GM21529 (cell line): ENCODE measurements at regions not wholly inside any gene's neighbourhood (a gene's known extent, or its start where the extent isn't known, plus 50 kb on each side); places are given as distances from the start of the nearest gene placed in this dataset.

Experiments
- ATAC-seq: cut with Tn5 transposase; IDR thresholded peaks from one replicate; pipeline ENCODE4 v1.9.1; 2021; ENCODE audit not compliant: unreplicated experiment

DNA sequence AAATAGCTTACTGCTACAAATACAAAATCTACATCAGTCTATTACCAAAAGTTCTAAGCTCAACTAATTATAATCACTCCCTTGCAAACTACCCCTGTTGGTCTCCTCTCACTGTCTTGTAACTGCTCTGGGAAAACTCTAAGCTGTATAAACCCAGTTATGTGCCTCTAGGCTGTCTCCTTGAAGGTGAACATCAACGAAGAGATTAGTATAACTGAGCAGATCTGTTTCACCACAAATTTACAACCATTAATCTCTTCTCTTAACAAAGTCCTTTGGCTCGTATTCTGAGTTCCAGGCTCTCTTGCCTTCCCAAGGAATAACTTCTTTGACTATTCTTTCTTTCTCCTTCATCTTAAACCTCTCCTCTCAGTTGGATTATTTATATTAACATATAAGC lies 84.4 kb upstream of the PRMT6 start:
- no peak for ATAC-seq

DNA sequence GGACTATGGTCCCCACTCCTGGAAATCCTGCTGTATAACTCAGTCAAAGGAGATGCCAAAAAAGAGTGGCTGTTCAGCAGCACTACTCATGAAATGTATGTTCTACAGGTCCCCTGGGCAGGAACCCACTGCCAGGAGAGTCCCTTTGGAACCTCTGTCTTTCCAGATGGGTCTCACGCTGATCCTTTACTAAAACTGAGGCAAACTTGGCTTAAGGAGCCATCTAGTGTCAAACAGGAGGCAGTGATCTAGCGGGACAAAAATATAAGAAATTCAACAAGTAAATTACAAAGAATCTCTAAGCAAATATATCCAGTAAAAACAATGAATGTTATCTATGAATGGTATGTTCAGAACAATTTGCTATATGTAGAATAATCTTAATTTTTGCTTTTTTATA lies 80.5 kb upstream of the PRMT6 start:
- no peak for ATAC-seq

- no peak for ATAC-seq
Measured at GRCh38 chr1:106978477-106979322, 77.8 kb upstream of the PRMT6 start.

GRCh38 chr1:106979371-106979770 lies 77.1 kb upstream of the PRMT6 start:
- no peak for ATAC-seq

DNA sequence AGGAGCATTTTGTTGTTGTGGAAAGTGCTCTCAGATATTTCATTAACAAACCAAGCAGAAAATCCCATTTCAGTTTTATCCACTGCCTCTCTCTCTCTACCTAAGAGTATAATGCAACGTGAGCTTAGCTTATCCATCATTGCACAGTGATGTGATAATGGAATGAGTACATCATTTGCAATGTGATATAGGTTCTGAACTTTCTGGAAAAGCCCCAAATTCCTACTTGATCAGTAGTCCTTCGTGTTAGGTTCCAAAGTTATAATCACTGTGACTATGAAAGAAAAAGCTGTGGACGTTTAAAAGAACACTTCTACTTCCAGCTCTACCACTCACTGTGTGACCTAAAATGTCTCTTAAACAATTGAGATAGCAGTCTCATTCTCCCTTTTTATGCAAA lies 76.4 kb upstream of the PRMT6 start:
- ATAC-seq, result no peak

DNA sequence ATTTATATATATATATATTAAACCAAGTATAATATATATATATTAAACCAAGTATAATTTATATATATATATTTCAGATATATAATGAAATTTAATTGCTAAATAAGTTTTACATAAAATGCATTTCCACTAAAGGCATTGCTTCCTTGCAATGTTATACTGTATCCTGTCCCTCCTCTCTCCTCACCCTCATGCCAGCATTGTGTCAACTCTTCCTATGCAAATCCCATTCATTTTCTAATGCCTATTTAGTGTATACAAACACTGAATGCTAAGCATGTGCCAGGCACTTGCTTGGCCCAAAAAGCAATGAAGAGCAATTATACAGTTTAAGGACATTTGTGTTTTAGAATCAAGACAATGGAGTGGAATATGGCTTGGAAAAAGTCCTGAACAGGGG lies 71.7 kb upstream of the PRMT6 start:
- no peak for ATAC-seq

DNA sequence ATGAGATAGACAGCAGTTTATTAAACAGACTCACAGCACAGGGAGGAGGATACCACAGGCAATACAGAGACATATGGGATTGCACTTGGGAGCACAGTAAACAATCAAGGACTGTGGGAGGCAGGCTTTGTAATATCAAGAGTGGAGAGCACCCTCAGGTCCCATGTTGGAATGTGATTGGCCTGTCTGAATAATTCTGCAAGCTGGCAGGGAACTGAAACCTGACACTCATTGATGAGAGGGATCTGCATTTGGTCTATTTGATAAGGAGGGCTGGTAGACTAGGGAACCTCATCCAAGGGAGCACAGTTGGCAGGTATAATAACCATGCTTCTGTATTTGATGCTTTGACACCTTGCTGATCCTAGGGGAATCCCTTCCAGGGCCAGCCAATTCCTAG lies 69.9 kb upstream of the PRMT6 start:
- no peak for ATAC-seq

- peak; percentile 97 for ATAC-seq
Measured at GRCh38 chr1:106995970-106996369, 60.5 kb upstream of the PRMT6 start.

GRCh38 chr1:106998431-106999002 lies 58.0 kb upstream of the PRMT6 start:
- ATAC-seq, result no peak

DNA sequence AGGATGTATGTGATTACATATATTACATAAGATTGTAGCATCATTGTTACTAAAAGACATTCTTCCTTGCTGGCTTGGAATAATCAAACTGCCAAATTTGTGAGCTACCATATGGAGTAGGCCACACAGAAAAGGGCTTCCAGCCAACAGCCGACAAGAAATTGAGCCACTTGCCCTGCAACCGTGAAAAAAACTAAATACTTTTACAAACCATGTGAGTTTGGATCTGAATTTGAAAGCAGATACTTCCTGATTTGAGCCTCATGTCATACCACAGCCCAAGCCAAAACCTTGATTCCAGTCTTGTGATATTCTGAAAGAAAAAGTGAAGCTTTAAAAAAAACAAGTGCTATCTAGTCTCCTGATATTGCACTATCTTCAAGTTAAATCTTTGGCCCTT lies 55.6 kb upstream of the PRMT6 start:
- no peak for ATAC-seq

GRCh38 chr1:107003972-107004371 lies 52.5 kb upstream of the PRMT6 start:
- ATAC-seq, result no peak

GRCh38 chr1:107004421-107004820 lies 52.1 kb upstream of the PRMT6 start:
- no peak for ATAC-seq
